ENCODE measurements at regions not wholly inside any gene's neighbourhood (a gene's known extent, or its start where the extent isn't known, plus 50 kb on each side); places are given as distances from the start of the nearest gene placed in this dataset.
A peak's percentile ranks its signal among the peaks of the same experiment; 100 is the strongest.
"Not testable (repeated sequence)": the region's sequence is repeated elsewhere in the genome, so short reads cannot be mapped to it uniquely, and the experiment has no call there.

DNA sequence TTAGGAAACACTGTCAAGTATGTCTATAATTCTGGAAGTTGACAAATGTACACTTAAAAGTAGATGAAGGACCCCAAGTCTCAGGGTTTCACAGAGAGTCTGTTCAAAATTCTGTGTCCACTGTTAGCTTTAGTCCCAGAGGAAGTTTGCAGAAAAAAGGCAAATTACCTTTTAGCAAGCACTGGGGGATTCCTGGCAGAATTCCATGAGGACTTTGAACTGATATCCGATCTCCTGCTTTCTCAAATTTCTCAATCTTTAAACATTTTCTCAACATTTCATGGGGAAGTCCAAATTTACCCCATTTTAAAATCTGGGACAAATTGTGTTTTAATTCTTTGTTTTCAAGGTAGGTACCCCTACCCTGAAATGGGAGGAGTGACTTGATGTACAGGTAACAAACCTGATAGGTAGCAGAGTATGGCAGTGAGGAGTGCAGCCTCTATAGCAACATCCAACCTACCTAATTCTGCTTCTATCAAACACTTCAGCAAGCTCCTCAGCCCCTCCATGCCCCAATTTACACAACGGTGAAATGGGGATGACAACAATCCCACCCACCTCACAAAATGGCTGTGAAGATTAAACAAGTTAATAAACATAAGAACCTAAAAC is 344.9 kb downstream of the OMA1 start:
- FAIRE-seq (no peak), DNase-seq (ENCODE audit: low spot score) (no peak)

DNA sequence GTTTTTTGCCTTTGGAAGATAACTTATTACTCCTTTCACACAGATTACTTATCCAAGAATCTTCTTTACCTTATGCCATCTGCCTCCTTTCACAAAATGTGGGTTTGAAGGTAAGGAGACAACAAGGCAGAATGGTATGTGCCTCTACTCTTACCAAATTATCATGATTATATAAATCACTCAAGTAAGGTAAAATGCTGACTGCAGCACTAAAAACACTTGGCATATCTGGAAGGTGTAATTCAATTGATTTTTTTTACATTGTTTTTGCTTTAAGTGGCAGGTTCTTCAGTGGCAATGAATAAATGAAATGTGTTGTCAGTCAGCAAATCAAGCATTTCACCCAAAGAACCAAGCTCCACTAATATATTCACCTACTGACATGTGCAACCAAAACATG is 346.1 kb downstream of the OMA1 start:
- no peak for DNase-seq (ENCODE audit: low spot score)
- no peak for FAIRE-seq

DNA sequence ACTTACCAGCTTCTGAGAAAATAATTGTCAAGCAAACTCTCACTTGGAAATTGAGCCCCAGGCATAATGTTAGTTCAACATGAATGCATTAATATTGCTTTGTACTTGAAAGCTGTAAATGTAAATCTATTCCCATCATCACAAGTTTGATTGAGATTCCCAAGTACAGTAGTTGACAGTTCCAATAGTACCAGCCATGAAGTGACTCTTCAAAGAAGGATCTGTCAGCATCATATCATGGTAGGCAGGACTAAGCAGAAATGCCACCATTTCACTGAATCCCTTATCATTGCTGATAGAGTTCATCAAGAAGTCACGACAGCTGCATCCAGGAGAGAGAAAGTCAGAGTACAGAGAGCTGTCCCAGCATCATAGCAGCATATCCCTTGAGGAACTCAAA is 348.7 kb downstream of the OMA1 start:
- FAIRE-seq: no peak
- DNase-seq (ENCODE audit: low spot score): no peak

DNA sequence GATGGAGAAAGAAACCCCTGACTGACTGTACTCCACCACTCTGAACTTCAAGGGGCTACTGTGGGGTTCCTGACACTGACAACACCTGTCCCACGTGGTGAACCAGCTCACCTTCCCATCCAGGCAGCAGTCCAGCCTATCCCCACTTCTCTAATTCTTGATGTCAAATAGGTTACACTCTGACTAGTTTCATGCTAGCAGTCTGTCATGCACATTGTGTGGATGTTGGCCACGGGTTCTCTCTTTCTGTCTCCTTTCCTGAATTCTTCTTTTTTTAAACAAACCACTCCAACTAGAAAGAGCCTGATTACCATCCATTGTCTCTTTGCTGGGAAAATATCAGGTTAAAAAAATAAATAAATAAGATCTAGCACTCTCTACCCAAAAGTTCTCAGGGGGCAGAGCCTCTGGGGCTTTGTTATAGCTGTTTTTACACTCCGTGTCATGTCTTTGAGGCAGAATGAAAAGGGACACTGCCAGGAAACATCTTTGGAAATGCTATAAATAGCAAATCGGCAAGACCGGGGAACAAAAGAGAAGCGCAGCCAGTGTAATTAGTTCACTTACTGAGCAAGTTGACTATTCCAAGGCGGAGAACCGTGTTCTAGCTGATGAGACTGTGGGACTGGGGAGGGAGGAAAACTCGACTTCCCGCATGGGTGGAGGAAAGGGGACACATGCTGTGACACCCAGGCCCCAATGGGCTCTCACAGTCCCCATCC is 356.1 kb downstream of the OMA1 start:
- no peak for DNase-seq (ENCODE audit: low spot score)
- no peak for FAIRE-seq

DNA sequence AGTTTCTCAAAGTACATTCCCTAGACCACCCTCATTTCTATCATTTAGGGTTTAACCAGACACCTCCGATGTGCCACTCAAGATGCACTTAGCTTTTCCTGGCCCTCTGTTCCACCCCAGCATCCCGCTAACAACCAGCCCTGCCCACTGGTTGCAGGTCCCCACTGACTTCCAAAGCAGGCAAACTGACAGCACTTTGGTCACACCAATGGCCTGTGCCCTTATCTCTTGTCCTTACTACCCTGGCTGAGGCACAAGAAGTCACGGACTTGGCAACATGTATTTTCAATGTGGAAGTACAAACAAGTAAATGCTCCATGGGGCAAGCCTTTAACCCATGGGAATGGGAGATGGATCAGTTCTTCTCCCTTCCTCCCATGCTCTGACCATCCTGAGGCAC is 357.1 kb downstream of the OMA1 start:
- no peak for DNase-seq (ENCODE audit: low spot score)
- FAIRE-seq: no peak

DNA sequence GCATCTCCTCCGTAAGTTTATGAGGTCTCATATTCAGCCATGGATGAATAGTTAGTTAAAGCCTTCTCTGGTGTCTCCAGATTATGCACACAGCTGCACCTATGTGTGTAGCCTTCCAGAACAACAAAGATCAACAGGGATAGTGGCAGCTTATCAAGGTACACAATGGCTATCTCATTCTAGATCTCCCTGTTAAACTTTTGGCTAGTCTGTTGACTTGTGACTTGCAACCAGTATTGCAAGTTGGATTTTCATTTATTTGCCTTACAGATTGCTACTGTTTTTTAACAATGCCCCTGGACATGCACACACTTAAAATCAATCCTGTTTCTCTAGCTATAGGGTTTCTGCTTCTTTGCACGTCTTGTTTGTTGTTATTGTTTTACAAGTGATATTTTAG is 363.2 kb downstream of the OMA1 start:
- FAIRE-seq (no peak), DNase-seq (ENCODE audit: low spot score) (no peak)

DNA sequence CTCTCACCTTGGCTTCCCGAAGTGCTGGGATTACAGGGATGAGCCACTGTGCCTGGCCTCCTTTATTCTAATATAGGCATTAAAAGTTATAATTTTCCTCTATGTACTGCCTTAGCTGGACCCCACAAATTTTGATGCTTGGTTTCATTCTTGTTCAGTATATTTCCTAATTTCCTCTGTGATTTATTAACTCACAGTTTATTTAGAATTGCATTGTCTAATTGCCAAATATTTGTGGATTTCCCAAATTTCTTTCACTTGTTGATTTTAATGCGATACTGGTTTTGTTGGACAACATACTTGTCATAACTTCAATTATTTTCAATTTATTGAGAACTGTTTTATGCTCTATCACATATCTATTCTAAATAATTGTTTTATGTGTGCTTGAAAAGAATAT is 366.0 kb downstream of the OMA1 start:
- FAIRE-seq (no peak), DNase-seq (ENCODE audit: low spot score) (no peak)

DNA sequence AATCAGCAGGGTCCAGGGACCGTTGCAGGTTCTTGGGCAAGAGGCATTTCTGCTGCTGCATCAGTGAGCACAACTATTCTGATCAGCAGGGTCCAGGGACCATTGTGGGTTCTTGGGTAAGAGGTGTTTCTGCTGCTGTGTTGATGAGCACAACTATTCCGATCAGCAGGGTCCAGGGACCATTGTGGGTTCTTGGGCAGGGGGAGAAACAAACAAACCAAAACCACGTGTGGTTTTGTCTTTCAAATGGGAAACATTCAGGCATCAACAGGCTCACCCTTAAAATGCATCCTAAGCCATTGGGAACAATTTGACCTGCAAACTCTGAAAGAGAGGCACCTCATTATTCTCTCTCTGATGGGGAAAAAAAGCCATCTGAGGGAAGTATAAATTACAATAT is 377.4 kb downstream of the OMA1 start:
- not testable (repeated sequence) for FAIRE-seq; DNase-seq (ENCODE audit: low spot score)

DNA sequence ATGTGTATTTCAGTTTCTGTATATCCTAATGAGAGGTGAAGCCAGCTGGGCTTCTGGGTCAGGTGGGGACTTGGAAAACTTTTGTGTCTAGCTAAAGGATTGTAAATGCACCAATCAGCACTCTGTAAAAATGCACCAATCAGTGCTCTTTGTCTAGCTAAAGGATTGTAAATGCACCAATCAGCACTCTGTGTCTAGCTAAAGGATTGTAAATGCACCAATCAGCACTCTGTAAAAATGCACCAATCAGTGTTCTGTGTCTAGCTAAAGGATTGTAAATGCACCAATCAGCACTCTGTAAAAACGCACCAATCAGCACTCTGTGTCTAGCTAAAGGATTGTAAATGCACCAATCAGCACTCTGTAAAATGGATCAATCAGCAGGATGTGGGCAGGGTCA is 379.4 kb downstream of the OMA1 start:
- not testable (repeated sequence) for DNase-seq (ENCODE audit: low spot score); FAIRE-seq

DNA sequence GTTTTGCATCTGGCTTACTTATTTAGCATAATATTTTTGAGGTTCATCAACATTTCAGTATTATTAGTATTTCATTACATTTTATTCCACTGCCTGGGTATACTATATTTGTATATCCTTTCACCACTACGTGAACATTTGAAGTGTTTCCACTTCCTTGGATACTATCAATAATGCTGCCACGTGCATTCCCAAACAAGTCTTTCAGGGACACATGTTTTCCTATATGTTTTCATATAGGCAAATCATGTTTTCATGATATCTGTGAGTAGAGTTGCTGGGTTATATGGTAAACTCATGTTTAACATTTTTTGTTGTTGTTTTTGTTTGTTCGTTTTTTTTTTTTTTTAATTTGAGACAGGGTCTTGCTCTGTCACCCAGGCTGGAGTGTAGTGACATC is 380.1 kb downstream of the OMA1 start:
- DNase-seq (ENCODE audit: low spot score): no peak
- no peak for FAIRE-seq

DNA sequence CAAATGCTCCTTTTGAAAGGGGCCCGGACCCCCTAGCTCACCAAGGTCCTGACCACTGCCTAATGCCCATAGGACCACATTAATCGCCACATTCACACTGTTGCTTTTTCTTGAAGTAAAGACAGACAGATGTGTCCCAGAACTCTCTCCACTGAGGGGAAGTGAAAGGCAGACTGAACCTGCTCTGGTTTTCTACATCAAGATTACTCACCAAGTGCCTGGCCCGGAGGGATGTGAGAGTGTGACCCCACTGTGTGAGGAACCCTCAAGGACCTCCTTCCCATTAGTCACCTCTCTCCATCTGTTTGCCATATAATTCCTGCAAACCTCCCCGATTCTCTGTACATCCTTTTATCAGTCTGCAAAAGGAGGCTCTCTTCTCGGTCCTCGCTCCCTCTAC is 381.5 kb downstream of the OMA1 start:
- DNase-seq (ENCODE audit: low spot score) (no peak), FAIRE-seq (no peak)

DNA sequence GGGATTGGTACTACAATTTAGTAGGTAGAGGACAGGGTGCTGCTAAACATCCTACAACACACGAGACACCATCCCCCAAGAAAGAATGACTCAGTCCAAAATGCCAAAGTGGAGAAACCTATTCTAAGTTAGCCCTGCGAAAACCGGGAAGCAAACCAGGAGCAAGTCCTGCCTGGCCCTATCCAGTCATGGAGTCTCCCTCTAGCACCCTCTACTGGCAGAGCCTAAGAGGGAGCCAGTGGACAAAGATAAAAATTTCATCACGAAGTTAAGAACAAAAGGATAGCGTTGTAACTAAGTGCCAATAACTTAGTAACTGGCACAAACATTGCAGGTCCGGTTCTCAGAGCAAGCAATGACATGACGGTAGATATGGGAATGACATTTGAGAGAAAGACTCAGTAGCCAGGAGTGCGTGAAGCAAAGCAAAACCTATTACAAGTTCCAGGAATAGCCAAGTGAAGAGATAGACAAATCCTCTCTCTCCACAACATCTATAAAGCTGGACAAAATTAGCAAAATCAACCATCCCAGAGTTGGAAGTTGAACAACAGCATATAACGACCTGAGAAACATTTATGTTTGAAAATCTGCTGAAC is 383.5 kb downstream of the OMA1 start:
- DNase-seq (ENCODE audit: low spot score) (peak; percentile 68), FAIRE-seq (no peak)

DNA sequence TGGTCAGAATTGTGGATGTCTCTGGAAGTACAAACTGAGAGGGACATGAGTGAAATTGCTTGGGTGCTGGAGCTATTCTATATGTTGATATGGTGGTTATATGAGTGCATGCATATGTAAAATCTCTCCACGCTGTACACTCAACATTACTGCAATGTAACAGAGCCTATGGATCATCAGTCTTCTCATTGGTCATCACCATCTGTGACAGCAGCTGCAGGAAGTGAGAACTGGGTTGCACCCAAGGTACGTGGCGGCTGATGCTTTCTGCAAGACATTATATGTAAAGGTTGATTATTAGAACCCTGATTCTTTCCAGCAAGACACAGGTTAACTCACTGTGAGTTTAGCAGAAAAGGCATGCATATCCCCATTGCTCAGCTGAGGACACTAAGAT is 387.1 kb downstream of the OMA1 start:
- DNase-seq (ENCODE audit: low spot score): no peak
- FAIRE-seq: no peak

DNA sequence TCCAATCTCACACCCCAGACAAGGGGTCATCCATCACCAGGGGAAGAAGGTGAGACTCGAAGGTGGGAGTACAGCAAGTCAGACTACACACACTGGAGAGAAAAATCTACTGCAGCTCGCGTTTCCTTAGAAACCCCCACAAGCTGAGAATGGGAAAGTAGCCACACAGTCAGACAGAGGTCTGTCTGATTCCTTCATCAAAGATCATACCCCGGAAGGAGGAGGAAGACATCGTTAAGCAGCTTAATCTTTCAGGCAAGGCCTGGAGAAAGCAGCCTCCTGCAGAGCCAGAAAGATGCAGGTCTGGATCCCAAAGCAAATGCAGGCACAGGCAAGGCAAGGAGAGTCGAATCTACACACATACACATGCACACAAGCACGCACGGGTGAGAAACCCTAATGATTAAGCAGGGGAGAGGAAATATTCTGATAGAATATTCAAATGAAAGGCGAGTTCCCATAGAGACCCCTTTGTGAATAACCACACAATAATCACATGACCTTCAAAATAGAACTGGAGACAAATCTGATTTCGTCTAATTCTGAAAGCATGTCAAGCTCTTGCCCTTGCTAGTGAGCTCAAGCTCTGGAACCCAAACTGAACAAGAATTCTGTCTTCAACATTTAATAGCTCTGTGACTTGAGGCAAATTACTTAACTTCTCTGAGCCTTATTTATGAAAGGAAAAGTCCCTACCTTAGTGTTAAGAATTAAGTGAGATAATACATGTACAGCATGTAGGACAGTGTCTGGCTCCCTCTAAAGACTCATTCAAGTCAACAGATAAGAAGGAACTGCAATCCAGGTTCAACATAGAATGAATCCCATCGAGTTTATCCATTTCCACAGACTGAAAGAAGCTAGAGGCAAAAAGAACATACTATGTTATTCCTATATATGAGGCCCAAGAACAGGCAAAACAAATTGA is 387.8 kb downstream of the OMA1 start:
- no peak for DNase-seq (ENCODE audit: low spot score)
- no peak for FAIRE-seq

DNA sequence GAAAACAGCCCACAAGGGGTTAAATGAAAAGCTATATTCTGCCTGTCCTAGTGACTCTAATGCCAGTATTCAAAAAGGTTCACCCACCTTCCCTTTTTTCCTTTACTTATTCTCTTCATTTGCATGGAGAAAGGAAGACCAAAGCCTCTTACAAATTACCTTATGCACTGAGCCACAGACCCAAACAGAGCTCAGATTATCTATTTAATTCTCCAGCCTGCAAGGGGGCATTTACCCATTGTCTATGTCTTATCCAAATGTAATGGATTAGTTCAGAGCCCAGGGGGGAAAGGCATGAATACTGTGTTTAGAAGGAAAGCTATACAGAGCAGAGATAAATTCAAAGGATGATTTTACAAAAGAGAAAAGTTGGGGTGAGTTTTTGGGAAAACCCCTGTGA is 388.5 kb downstream of the OMA1 start:
- no peak for DNase-seq (ENCODE audit: low spot score)
- no peak for FAIRE-seq

DNA sequence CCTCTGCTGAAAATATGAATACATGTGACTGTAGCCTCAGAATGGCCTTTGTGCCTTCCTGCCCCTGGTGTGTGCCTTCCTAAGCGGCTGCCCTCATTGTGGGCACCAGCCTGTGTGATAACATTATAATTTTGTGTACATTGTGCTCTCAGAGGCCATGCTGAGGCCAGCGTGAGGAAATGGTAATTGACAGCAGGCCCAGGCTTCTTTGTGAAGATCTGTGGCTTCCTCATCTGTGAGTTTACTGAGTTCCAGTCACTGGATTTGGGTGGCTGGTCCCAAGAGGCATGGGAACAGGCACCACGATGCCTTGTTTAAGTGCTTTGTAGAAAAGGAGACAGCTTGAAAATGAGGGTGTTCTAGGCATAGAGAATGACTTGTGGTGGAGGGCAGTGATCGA is 389.3 kb downstream of the OMA1 start:
- DNase-seq (ENCODE audit: low spot score) (no peak), FAIRE-seq (no peak)

DNA sequence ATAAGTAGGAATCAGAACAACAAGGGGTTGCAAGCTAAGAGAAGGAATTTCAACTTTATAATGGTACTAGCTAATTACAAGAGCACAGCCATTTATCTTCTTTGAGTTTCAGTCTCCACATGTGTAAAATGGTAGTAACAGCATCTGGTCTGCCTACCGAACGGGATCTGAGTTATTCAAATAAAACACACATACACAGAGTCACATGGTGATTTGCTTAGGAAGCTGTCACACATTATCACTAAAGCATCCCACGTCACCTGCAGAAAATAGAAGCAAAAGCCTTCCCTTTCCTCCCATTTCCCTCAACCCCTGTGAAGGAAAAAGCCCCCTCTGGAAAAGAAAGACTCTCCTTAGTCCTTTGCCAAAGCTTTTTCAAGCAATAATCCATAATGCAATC is 389.7 kb downstream of the OMA1 start:
- FAIRE-seq: no peak
- no peak for DNase-seq (ENCODE audit: low spot score)

DNA sequence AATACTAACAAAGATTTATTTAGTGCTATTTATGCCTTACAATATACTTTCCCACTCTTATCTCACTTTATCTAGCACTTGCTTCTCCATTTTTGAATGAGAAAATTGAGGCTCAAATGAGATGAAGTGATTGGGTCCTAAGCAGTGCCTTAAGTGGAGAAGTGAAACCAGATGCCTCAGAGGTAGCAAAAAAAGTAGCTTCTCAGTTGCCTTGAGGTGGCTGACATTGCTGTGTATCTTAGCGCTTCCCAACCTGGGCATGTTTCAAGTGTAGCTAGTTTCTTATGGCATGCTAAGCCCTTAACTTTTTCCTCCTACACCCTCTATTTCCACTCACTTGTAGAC is 390.4 kb downstream of the OMA1 start:
- no peak for FAIRE-seq
- no peak for DNase-seq (ENCODE audit: low spot score)

DNA sequence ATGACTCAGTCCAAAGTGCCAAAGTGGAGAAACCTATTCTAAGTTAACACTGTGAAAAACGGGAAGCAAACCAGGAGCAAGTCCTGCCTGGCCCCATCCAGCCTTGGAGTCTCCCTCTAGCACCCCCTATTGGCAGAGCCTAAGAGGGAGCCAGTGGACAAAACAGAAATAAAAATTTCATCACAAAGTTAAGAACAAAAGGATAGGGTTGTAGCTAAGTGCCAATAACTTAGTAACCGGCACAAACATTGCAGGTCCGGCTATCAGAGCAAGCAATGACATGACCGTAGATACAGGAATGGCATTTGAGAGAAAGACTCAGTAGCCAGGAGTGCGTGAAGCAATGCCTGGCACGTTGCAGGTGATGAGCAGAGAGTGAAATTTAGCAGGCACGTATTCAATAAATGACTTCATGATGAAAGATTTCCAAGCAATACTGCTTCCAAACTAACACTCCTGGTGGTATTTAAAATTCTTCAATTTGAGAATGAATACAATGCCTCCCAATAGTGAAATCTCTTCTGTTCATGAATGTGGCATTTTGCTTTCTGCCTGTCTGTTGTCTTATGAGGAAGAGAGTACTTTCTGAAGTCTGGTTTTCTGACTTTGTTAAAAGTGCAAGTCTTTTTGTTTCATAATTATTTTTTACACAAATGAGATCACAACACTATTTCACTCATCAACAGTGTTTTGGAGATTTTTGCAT is 391.0 kb downstream of the OMA1 start:
- DNase-seq (ENCODE audit: low spot score) (no peak), FAIRE-seq (no peak)

DNA sequence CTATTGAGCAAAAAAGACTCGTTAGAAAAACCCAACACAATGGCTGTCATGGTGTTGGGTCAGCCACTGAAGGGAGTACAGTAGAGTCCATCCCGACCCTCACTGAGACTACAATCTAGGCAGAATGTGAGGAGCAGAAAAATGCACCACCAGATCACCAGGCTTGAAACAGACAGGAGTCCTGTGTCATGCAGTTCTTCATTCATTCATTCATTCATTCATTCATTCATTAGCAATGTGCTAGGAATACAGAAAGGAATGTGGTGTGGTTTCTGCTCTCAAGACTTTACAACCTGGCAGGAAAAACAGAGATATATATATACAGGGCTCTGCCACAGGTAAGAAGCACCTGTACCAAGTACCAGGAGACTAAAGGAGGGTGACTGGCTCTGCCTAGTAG is 392.3 kb downstream of the OMA1 start:
- DNase-seq (ENCODE audit: low spot score): no peak
- no peak for FAIRE-seq

DNA sequence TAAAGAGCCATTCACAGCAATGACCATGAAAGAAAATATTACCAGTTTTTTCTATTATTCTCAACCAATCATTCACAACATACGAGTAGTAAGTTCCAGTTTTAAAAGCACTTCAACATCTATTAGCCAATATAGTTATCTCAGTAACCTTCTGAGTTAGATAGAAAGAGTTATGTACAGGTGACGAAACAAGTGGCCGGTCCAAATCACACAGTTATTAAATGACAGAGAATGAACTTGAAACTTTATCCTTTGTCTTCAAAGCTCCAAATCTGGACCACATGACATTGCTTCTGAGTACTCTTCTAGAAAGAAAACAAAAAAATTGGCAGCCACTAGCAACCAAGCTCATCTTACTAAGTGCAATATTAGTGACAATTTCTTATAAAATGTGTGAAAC is 393.8 kb downstream of the OMA1 start:
- FAIRE-seq (no peak), DNase-seq (ENCODE audit: low spot score) (no peak)
